Pancreas (tissue), 10 donors: ENCODE measurements at regions not wholly inside any gene's neighbourhood (a gene's known extent, or its start where the extent isn't known, plus 50 kb on each side); places are given as distances from the start of the nearest gene placed in this dataset.

ENCODE experiments used
- ATAC-seq, 4 donors: fragments of 200-7000 bp; cut with Tn5 transposase; one replicate each; pipeline versions ENCODE4 v1.8.0 to v1.9.1; 2020; ENCODE audit warnings: mild to moderate bottlenecking in 4 of 4, moderate library complexity in 4 of 4
- DNase-seq, 6 donors: peaks; one replicate each; pipeline ENCODE4 v3.0.0-alpha.2; 2020
- FAIRE-seq: peaks from 2 replicates; lab custom pipeline; 2012; peaks lifted over from hg19 to GRCh38; lab: Jason Lieb, UNC
- H3K27ac ChIP-seq, 4 donors: fragments of 200-600 bp; sonication (generic); 1 replicate in 3 of 4; 2 replicates in 1 of 4; pipeline versions ENCODE4 v1.5.0 to v1.8.0; 2020
- H3K27me3 ChIP-seq, 4 donors: fragments of 200-600 bp; one replicate each; pipeline ENCODE4 v1.8.0; 2021
- H3K36me3 ChIP-seq, 3 donors: fragments of 200-600 bp; sonication (generic) in 1 of 3; one replicate each; pipeline versions ENCODE4 v1.5.0 to v1.8.0; 2020 to 2021
- H3K4me1 ChIP-seq, 3 donors: fragments of 200-600 bp; one replicate each; pipeline ENCODE4 v1.8.0; 2021
- H3K4me3 ChIP-seq, 4 donors: fragments of 200-600 bp; sonication (generic) in 2 of 4; one replicate each; pipeline versions ENCODE4 v1.5.0 to v1.8.0; 2020 to 2021
- H3K9me3 ChIP-seq, 4 donors: fragments of 200-600 bp; one replicate each; pipeline ENCODE4 v1.8.0; 2021
- WGBS, 2 donors: extraction: QIAGEN DNeasy Blood & Tissue Kit; methylation state at CpG; one replicate each; pipeline ENCODE4 v1.1.7; 2013; 5-methylcytosine and 5-hydroxymethylcytosine counted together
- intact Hi-C, 3 donors: fragments of 100-400 bp; cut with DNase I; formaldehyde crosslinking; loops; one replicate each; pipeline versions ENCODE4 v1.11.1 to v1.14.2; 2022
- TF ChIP-seq, protein P1 (sequence below), 4 donors: fragments of 200-600 bp; sonication (generic) in 3 of 4; IDR thresholded peaks; one replicate each; pipeline versions ENCODE4 v1.5.0 to v1.8.0; 2021; ENCODE audit warnings: antibody characterized with exemption in 4 of 4
- donor health status: healthy with polysubstance abuse.
- donor health status: DM: no; HTN: no; CAD: no; lungs with moderate emphysema.
- donor health status: DM: no; HTN: no; CAD: no.
- donor health status: control.
- donor health status: control.
- donor health status: Bipolar disorder and iron deficiency.
- donor health status: DM: yes; HTN: yes; CAD: no.
- donor health status: DM: no; HTN: no; CAD: no.
- donor health status: DM: no; HTN: no; CAD: no.
- donor health status: DM: yes; HTN: yes; CAD: no.

DNA sequence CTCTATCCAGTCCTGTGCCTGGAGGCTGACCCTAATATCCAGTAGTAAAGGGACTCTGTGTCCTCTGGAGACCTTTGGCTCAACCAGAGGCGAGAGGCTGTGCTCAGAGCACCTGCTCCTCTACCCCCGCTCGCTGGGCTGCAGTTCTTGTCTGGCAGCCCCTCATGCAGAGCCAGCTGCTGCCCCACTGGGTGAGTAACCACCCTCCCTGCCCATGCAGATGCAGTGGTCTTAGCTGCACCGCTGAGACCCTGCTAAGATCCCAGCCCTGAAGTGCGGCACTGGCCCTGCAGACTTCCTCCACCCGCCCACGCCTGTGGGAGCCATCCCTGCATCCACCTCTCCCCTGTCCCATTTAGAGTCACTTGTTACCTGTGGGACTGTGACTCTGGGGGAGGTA is 347.5 kb upstream of the SFSWAP start:
- Histone ChIP-seq H3K36me3 (no peaks in the 10 kb centered on the region), H3K4me3 (no peak overlapping the region), H3K4me1 (no peaks in the 10 kb centered on the region), H3K9me3 (peaks cover 0 to 5% (median 0%) of the 10 kb centered on the region in 4 donors), H3K27ac (no peak overlapping the region), H3K27me3 (peaks cover 0 to 8% (median 0%) of the 10 kb centered on the region in 4 donors)
- intact Hi-C loops: no loop called here
- 76 to 84% methylated on average over 7 of the region's 7 CpGs for WGBS, 2 donors
- FAIRE-seq: no peak
- DNase-seq: no peak
- TF ChIP-seq, protein P1, sequence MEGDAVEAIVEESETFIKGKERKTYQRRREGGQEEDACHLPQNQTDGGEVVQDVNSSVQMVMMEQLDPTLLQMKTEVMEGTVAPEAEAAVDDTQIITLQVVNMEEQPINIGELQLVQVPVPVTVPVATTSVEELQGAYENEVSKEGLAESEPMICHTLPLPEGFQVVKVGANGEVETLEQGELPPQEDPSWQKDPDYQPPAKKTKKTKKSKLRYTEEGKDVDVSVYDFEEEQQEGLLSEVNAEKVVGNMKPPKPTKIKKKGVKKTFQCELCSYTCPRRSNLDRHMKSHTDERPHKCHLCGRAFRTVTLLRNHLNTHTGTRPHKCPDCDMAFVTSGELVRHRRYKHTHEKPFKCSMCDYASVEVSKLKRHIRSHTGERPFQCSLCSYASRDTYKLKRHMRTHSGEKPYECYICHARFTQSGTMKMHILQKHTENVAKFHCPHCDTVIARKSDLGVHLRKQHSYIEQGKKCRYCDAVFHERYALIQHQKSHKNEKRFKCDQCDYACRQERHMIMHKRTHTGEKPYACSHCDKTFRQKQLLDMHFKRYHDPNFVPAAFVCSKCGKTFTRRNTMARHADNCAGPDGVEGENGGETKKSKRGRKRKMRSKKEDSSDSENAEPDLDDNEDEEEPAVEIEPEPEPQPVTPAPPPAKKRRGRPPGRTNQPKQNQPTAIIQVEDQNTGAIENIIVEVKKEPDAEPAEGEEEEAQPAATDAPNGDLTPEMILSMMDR (IDR thresholded peaks at IDR 0.05): no peak
- no peak for ATAC-seq

DNA sequence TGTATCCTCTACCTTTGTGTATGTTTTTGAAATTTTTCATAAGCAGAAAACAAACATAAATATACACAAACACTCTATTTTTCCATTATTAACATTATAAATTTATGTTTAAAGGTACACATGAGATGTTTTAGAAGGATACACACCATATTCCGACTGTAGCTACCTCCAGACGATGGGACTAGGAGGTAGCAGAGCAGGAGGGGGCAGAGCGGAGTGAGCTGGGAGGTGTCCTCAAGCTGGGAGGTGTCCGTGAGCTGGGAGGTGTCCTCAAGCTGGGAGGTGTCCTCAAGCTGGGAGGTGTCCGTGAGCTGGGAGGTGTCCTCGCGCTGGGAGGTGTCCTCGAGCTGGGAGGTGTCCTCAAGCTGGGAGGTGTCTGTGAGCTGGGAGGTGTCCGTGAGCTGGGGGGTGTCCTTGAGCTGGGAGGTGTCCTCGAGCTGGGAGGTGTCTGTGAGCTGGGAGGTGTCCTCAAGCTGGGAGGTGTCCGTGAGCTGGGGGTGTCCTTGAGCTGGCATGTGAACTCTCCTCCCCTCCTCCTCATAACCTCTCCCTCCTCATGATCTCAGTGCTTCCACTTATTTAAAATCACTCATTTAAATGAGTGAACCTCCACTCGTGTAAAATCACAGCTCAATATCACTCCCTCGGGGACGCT is 346.9 kb upstream of the SFSWAP start:
- DNase-seq (no peak), FAIRE-seq (no peak), ATAC-seq (no peak)
- Histone ChIP-seq H3K4me1 (no peaks in the 10 kb centered on the region), H3K27ac (no peak overlapping the region), H3K4me3 (no peak overlapping the region), H3K9me3 (peaks cover 0 to 5% (median 0%) of the 10 kb centered on the region in 4 donors), H3K27me3 (peaks cover 0 to 8% (median 0%) of the 10 kb centered on the region in 4 donors), H3K36me3 (no peaks in the 10 kb centered on the region)
- TF ChIP-seq, protein P1 (IDR thresholded peaks at IDR 0.05): no peak
- intact Hi-C loops: no loop called here
- WGBS, 2 donors: 52 to 66% methylated on average over 14 of the region's 14 CpGs

DNA sequence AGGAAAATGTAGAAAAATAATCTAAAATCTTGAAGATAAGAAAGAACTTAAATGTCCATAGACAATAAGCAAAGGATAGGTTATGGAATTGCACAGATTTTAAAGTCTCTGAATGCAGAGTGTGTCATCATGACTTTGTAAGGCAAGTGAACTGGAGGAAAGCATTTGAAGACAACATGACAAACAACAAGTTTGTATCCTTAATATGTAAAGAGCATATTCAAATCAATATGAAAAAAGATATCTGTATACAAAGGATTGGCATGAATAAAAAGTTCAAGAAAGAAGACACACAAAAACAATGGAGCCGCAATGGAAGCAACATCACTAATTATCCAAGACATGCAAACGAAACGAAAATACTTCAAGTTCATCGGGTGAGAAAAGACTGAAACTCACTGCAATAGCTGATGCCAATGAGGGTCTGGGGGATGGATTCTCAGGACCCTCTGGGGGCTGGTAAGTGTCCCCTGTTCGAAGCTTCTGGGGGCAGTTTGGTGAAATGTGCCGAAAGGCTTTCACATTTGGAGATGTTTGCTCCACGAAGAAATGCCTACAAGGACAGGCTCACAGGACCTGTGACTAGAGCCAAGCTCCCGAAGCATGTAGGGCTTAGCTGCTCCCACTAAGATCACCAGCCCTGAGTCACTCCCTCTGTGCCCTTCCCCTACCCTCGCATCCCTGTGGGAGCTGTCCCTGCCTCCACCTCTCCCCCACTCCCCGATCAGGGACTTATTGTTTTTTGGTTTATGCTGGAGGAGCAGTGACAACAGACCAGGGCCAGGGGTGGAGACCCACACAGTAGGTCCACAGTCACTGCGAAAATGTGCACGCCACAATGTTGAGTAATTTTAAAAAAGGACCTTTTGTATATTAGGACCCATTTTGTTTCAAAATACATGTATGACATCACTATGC is 345.7 kb upstream of the SFSWAP start:
- Histone ChIP-seq H3K27me3 (peaks cover 0 to 2% (median 0%) of the 10 kb centered on the region in 4 donors), H3K27ac (no peak overlapping the region), H3K4me3 (no peak overlapping the region), H3K36me3 (no peaks in the 10 kb centered on the region), H3K9me3 (no peaks in the 10 kb centered on the region), H3K4me1 (no peaks in the 10 kb centered on the region)
- intact Hi-C loops: no loop called here
- FAIRE-seq (no peak), DNase-seq (no peak), ATAC-seq (no peak)
- TF ChIP-seq, protein P1 (IDR thresholded peaks at IDR 0.05): no peak
- WGBS, 2 donors: 70 to 72% methylated on average over 12 of the region's 12 CpGs

DNA sequence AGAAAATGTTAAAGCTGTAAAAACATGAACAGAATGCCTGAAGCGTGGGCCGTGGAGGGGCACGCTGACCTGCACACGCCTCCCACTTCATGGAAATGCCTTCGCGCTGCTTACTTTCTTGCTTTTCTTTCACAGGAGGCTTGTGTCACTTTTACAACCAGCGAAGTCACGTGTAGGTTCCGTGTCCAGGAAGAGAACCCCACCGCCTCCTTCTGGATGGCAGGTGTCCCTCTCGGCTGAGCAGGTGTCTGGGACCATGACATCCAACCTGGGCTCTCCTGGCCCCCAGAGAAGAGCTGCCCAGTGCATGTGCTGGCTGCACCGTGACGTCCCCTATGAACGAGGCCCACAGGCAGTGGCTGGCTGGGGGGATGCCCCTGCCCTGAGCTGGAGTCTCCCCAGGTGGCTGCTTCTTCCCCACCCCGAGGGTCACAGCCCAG is 345.0 kb upstream of the SFSWAP start:
- FAIRE-seq (no peak), DNase-seq (no peak), ATAC-seq (no peak)
- no peaks in the 10 kb centered on the region for H3K27me3 ChIP-seq
- intact Hi-C loops: no loop called here
- H3K36me3 ChIP-seq: no peaks in the 10 kb centered on the region
- WGBS, 2 donors: 67 to 75% methylated on average over 15 of the region's 15 CpGs
- no peaks in the 10 kb centered on the region for H3K9me3 ChIP-seq
- TF ChIP-seq, protein P1 (IDR thresholded peaks at IDR 0.05): no peak
- no peak overlapping the region for H3K4me3 ChIP-seq
- no peaks in the 10 kb centered on the region for H3K4me1 ChIP-seq
- H3K27ac ChIP-seq: no peak overlapping the region
